Progenitor cell of endocrine pancreas (in vitro differentiated cells): ENCODE measurements at regions not wholly inside any gene's neighbourhood (a gene's known extent, or its start where the extent isn't known, plus 50 kb on each side); places are given as distances from the start of the nearest gene placed in this dataset.

Experiments used
- DNase-seq: peaks from one replicate; pipeline ENCODE4 v3.0.0; 2021; ENCODE audit warnings: low spot score; ENCODE audit not compliant: unreplicated experiment
- H3K27ac Mint-ChIP-seq: 2 replicates; pipeline ENCODE4 v1.8.0; 2021; ENCODE audit warnings: mild to moderate bottlenecking, moderate library complexity, mixed read lengths
- H3K27me3 Mint-ChIP-seq: 2 replicates; pipeline ENCODE4 v1.8.0; 2021; ENCODE audit warnings: mixed read lengths
- H3K36me3 Mint-ChIP-seq: 2 replicates; pipeline ENCODE4 v1.8.0; 2022; ENCODE audit warnings: mixed read lengths; ENCODE audit not compliant: insufficient read depth
- H3K4me1 Mint-ChIP-seq: 2 replicates; pipeline ENCODE4 v1.8.0; 2021; ENCODE audit warnings: low read depth, mixed read lengths
- H3K4me3 Mint-ChIP-seq: 2 replicates; pipeline ENCODE4 v1.8.0; 2021; ENCODE audit warnings: low read depth, mild to moderate bottlenecking, moderate library complexity, mixed read lengths
- H3K9me3 Mint-ChIP-seq: 2 replicates; pipeline ENCODE4 v1.8.0; 2021; ENCODE audit warnings: low read depth, mixed read lengths
- TF ChIP-seq, protein P1 (sequence below): fragments of 200-600 bp; sonication (generic); IDR thresholded peaks from one replicate; pipeline ENCODE4 v1.5.0; 2021; ENCODE audit warnings: antibody characterized with exemption, mild to moderate bottlenecking; ENCODE audit not compliant: unreplicated experiment

DNA sequence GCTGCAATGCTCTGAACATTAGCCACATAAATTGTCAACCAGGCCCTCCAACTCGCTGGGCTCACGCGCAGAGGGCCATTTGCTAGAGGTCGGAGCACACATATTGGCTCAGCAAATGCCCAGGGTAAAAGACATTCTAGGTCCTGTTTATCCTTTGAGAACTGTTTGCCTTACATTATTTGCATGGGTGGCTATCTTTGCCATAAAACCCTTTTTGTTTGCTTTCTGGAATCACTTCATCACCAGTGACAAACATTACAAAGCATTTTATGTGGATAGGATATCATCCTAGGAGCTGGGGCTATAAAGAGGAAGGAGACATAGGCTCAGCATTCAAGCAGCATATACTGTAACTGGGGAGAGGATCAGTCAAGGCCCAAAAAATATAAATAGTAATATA, 149.2 kb upstream of the RAI2 start:
- Mint-ChIP-seq H3K27me3 (no peaks in the 10 kb centered on the region), H3K27ac (no peak overlapping the region), H3K36me3 (no peaks in the 10 kb centered on the region), H3K4me1 (peaks cover 5% of the 10 kb centered on the region), H3K4me3 (no peak overlapping the region), H3K9me3 (peaks cover 13% of the 10 kb centered on the region)
- no peak for DNase-seq
- TF ChIP-seq, protein P1, sequence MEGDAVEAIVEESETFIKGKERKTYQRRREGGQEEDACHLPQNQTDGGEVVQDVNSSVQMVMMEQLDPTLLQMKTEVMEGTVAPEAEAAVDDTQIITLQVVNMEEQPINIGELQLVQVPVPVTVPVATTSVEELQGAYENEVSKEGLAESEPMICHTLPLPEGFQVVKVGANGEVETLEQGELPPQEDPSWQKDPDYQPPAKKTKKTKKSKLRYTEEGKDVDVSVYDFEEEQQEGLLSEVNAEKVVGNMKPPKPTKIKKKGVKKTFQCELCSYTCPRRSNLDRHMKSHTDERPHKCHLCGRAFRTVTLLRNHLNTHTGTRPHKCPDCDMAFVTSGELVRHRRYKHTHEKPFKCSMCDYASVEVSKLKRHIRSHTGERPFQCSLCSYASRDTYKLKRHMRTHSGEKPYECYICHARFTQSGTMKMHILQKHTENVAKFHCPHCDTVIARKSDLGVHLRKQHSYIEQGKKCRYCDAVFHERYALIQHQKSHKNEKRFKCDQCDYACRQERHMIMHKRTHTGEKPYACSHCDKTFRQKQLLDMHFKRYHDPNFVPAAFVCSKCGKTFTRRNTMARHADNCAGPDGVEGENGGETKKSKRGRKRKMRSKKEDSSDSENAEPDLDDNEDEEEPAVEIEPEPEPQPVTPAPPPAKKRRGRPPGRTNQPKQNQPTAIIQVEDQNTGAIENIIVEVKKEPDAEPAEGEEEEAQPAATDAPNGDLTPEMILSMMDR, result no peak

DNA sequence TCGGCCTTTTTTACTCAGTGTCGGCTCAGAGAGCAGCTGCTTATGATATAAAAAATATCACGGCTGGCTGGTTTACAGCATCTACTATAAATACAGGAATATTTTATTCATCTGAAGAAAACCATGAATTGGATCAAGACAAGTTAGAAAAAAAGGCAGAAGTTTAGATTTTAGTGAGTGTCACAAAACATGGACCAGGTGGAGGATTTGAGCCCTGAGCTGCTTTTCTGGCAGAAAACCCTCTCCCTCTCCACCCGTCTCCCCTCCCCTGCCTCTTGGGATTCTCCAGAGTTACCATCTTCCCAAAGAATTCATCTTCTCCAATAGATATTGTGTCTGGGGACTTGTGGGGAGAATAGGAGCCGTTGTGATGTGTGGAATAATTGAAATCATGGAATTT, 142.8 kb upstream of the RAI2 start:
- Mint-ChIP-seq H3K36me3 (no peaks in the 10 kb centered on the region), H3K9me3 (peaks cover 18% of the 10 kb centered on the region), H3K4me1 (peaks cover 2% of the 10 kb centered on the region), H3K27ac (no peak overlapping the region), H3K4me3 (no peak overlapping the region), H3K27me3 (no peaks in the 10 kb centered on the region)
- DNase-seq, result no peak
- TF ChIP-seq, protein P1, result no peak

- H3K9me3 Mint-ChIP-seq, result peaks cover 16% of the 10 kb centered on the region
- no peaks in the 10 kb centered on the region for H3K4me1 Mint-ChIP-seq
- no peak for DNase-seq
- H3K27me3 Mint-ChIP-seq, result no peaks in the 10 kb centered on the region
- H3K36me3 Mint-ChIP-seq, result no peaks in the 10 kb centered on the region
- TF ChIP-seq, protein P1, result no peak
- no peak overlapping the region for H3K4me3 Mint-ChIP-seq
- H3K27ac Mint-ChIP-seq, result no peak overlapping the region
These were observed 141.7 kb upstream of the RAI2 start for GRCh38 chrX:18002791-18003190.

GRCh38 chrX:17994429-17994828, 133.3 kb upstream of the RAI2 start:
- Mint-ChIP-seq H3K9me3 (peaks cover 15% of the 10 kb centered on the region), H3K27ac (no peak overlapping the region), H3K4me1 (peaks cover 2% of the 10 kb centered on the region)

DNA sequence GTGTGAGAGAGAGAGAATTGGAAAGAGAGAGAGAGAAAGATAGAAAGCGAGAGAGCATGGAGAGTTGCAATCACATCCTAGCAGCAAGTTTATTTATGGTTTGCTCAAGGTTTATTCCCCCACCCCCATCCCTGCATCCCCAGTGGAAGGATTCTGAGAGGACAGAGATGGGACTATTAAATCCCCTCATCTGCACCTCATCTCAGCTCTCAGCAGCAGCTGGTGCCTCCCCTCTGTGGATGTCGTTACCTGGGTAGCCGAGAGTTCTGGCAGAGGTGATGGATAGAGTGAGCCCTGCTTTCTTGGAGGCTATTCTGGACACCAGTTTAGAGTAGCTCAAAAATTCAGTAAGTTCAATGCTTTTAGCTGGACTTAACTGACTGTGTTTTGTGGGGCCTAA, 132.0 kb upstream of the RAI2 start:
- Mint-ChIP-seq H3K27ac (no peak overlapping the region), H3K9me3 (peaks cover 12% of the 10 kb centered on the region), H3K4me3 (no peak overlapping the region), H3K27me3 (no peaks in the 10 kb centered on the region), H3K36me3 (no peaks in the 10 kb centered on the region), H3K4me1 (peaks cover 2% of the 10 kb centered on the region)
- TF ChIP-seq, protein P1, result no peak
- no peak for DNase-seq

More at GRCh38 chrX:17994429-17994828, 133.3 kb upstream of the RAI2 start:
- no peaks in the 10 kb centered on the region for H3K27me3 Mint-ChIP-seq
- TF ChIP-seq, protein P1, result no peak
- no peak overlapping the region for H3K4me3 Mint-ChIP-seq
- no peaks in the 10 kb centered on the region for H3K36me3 Mint-ChIP-seq
- no peak for DNase-seq
